ENCODE measurements at regions not wholly inside any gene's neighbourhood (a gene's known extent, or its start where the extent isn't known, plus 50 kb on each side); places are given as distances from the start of the nearest gene placed in this dataset.

- TF ChIP-seq CTCF (optimal IDR thresholded peaks at IDR 0.05 in 1 of 3, IDR thresholded peaks at IDR 0.05 in 1 of 3, conservative IDR thresholded peaks at IDR 0.05 in 1 of 3; ENCODE audit: extremely low read depth in 1 of 3, insufficient read depth in 2 of 3, low read length in 3 of 3) (no peak), EZH2 (IDR thresholded peaks at IDR 0.05; ENCODE audit: low read length) (no peak)
Measured at GRCh38 chr17:71383091-71383490, 737.7 kb upstream of the SOX9 start.

Measured in keratinocyte (primary cell).